WTC11 (cell line): ENCODE measurements at regions not wholly inside any gene's neighbourhood (a gene's known extent, or its start where the extent isn't known, plus 50 kb on each side); places are given as distances from the start of the nearest gene placed in this dataset.

Experiments
- CTCF ChIP-seq: fragments of 200-600 bp; IDR thresholded peaks from 2 replicates; pipeline ENCODE4 v1.8.0; 2022; ENCODE audit warnings: antibody characterized with exemption
- NFYB ChIP-seq: sonication (generic); formaldehyde crosslinking; conservative IDR thresholded peaks from 2 replicates; pipeline ENCODE4 v1.8.0; 2022; ENCODE audit warnings: low read depth, missing genetic modification reagents

GRCh38 chr4:84407554-84408407 is 91.3 kb downstream of the NKX6-1 start:
- TF ChIP-seq NFYB (CRISPR knock-in tag): no peak
- no peak for TF ChIP-seq CTCF
